ENCODE measurements at regions not wholly inside any gene's neighbourhood (a gene's known extent, or its start where the extent isn't known, plus 50 kb on each side); places are given as distances from the start of the nearest gene placed in this dataset.

DNA sequence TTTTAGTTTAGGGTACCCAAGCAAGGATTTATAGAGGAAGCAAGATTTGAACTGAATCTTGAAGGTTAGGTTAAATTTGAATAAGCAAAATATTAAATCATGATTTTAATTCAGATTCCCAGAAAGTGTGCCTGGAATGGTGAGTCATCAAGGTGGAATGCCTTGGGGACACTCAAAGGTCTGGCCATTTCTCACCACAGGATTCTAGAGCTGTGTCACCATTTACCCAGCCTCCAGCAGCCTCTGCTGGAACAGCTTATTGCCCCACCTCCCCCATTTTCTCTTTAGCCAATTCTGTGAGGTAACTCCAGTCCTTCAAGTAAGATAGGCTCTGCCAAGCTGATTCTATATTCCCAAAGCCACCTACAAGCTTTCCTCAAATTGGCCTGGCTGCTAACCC lies 181.4 kb downstream of the SIM1 start:
- no peak for TF ChIP-seq CTCF (conservative IDR thresholded peaks at IDR 0.05)
- no peak overlapping the region for H3K27ac ChIP-seq

- no peak for TF ChIP-seq CTCF (conservative IDR thresholded peaks at IDR 0.05)
- no peak overlapping the region for H3K27ac ChIP-seq
Observed at GRCh38 chr6:100281471-100281901, 183.2 kb downstream of the SIM1 start.

DNA sequence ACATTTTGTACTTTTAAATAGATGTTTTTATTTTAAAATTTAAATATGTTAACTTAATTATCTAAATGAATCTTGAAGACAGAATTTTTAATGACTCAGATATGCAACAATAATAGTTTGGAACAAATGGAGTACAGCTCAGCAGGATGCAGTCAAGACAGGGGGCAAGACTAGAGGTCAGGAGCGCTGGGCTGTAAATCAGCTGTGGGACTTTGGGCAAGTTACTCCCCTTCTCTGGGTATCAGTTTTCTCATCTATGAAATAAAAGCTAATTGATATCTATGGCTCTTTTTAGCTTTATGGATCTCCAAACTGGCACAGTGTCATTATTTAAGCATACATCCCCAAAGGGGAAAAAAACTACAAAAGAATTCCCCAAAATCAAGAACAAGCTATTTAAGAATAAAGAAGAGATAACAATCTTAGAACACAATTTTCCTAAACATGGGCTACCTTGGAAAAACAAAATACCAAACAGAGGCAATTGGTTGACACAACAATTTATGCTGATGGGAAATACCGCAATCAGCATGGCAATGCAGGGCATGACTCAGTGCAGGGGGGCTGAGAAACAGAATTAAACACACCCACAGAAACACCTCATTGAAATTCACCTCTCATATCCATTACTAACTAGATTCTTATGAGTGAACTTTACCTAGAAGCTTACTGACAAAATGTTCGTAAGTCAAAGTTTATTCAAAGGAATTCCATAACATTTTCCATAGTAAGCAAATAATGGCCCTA lies 188.2 kb downstream of the SIM1 start:
- TF ChIP-seq CTCF (conservative IDR thresholded peaks at IDR 0.05) = no peak
- H3K27ac ChIP-seq = no peak overlapping the region

- TF ChIP-seq CTCF (conservative IDR thresholded peaks at IDR 0.05) = no peak
- H3K27ac ChIP-seq = no peak overlapping the region
Observed at GRCh38 chr6:100274147-100274546, 190.6 kb downstream of the SIM1 start.

DNA sequence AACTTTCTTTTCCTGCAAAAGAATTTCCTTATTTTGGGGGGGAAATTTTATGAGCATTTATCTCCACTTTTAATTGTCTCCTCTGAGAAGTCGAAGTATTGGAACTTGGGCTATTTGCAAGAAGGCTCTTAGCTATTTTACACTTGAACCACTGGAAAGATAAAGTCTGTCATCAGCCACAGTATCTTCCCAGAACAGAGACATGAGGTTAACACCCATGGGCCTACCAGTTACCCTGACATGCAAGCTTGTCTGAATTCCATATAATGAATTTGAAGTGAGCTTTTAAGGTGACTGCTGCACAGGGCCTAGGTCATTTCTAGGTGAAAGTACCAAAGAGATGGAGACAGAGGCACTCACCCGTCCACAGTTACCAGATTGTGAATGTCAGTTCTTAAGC lies 193.1 kb downstream of the SIM1 start:
- no peak overlapping the region for H3K27ac ChIP-seq
- no peak for TF ChIP-seq CTCF (conservative IDR thresholded peaks at IDR 0.05)

DNA sequence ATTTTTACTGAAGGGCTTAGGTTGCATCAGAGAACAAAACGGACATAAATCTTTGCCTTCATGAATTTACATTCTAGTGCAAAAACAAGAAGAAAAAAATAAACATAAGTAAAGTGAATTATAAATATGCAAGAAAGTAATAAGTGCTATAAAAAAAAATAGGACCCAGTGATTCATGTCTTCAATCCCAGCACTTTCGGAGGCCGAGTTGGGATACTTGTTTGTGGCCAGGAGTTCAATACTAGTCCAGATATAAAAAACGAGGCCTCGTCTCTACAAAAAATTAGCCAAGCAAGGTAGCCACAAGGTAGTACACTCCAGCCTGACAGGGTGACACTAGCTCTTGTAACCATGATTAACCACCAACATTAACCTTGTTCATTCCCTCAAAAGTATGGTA lies 193.5 kb downstream of the SIM1 start:
- no peak for TF ChIP-seq CTCF (conservative IDR thresholded peaks at IDR 0.05)
- no peak overlapping the region for H3K27ac ChIP-seq

GRCh38 chr6:100269189-100269588 lies 195.5 kb downstream of the SIM1 start:
- no peak for TF ChIP-seq CTCF (conservative IDR thresholded peaks at IDR 0.05)

More at GRCh38 chr6:100269189-100269588, 195.5 kb downstream of the SIM1 start:
- no peak overlapping the region for H3K27ac ChIP-seq

Data from VCaP (cell line).